ENCODE measurements at regions not wholly inside any gene's neighbourhood (a gene's known extent, or its start where the extent isn't known, plus 50 kb on each side); places are given as distances from the start of the nearest gene placed in this dataset.
A peak's percentile ranks its signal among the peaks of the same experiment; 100 is the strongest.

- no peaks in the 10 kb centered on the region for H3K36me3 ChIP-seq
- no peak for DNase-seq
- H3K4me3 ChIP-seq, result no peak overlapping the region
- TF ChIP-seq POLR2A (IDR thresholded peaks at IDR 0.05) (no peak), CTCF (IDR thresholded peaks at IDR 0.05) (no peak)
- H3K9me3 ChIP-seq, result no peaks in the 10 kb centered on the region
- no peaks in the 10 kb centered on the region for H3K27me3 ChIP-seq
- no peak overlapping the region for H3K27ac ChIP-seq
- intact Hi-C loops (cut with DNase I; ENCODE audit: low total_unique reads), result no loop called here
- peaks cover 0 to 9% of the 10 kb centered on the region in 2 donors for H3K4me1 ChIP-seq
Observed at GRCh38 chr7:33807779-33808482, 97.4 kb upstream of the BMPER start.

GRCh38 chr7:33809228-33809627, 96.1 kb upstream of the BMPER start:
- Histone ChIP-seq H3K27ac (no peak overlapping the region), H3K4me1 (peaks cover 0 to 9% of the 10 kb centered on the region in 2 donors)

DNA sequence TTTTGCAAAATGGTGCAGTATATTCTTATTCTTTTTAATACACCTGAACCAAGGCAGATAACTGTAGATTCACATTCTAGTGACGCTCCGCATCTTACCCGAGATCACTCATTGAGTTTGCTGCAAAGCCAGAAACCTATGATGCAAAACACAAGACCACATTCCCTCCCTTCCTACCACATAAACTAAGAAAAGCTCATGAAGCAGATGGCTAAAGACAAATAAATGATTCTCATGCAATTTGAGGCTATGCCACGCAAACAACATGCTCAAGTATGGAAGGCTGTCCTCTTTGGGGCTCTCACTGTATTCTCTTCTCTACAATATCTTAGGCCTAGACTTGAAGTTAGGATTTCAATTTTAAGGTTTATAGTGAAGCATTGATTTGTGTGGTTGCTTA, 95.0 kb upstream of the BMPER start:
- peaks cover 0 to 9% of the 10 kb centered on the region in 2 donors for H3K4me1 ChIP-seq
- H3K9me3 ChIP-seq, result no peaks in the 10 kb centered on the region
- DNase-seq, result no peak
- no peak overlapping the region for H3K4me3 ChIP-seq
- intact Hi-C loops (cut with DNase I; ENCODE audit: low total_unique reads), result no loop called here
- H3K27ac ChIP-seq, result no peak overlapping the region
- TF ChIP-seq POLR2A (IDR thresholded peaks at IDR 0.05), result no peak
- no peaks in the 10 kb centered on the region for H3K27me3 ChIP-seq
- H3K36me3 ChIP-seq, result no peaks in the 10 kb centered on the region

More at GRCh38 chr7:33809228-33809627, 96.1 kb upstream of the BMPER start:
- no peak for DNase-seq
- Histone ChIP-seq H3K9me3 (no peaks in the 10 kb centered on the region), H3K36me3 (no peaks in the 10 kb centered on the region), H3K27me3 (no peaks in the 10 kb centered on the region), H3K4me3 (no peak overlapping the region)
- no peak for TF ChIP-seq POLR2A (IDR thresholded peaks at IDR 0.05)
- no peak for TF ChIP-seq CTCF (IDR thresholded peaks at IDR 0.05)
- intact Hi-C loops (cut with DNase I; ENCODE audit: low total_unique reads), result no loop called here

GRCh38 chr7:33813331-33813730, 92.0 kb upstream of the BMPER start:
- no peak for DNase-seq
- TF ChIP-seq CTCF (IDR thresholded peaks at IDR 0.05), result no peak
- no peak for TF ChIP-seq POLR2A (IDR thresholded peaks at IDR 0.05)
- Histone ChIP-seq H3K4me3 (no peak overlapping the region), H3K9me3 (no peaks in the 10 kb centered on the region), H3K27me3 (no peaks in the 10 kb centered on the region), H3K4me1 (no peaks in the 10 kb centered on the region), H3K36me3 (no peaks in the 10 kb centered on the region), H3K27ac (no peak overlapping the region)
- intact Hi-C loops (cut with DNase I; ENCODE audit: low total_unique reads), result no loop called here

DNA sequence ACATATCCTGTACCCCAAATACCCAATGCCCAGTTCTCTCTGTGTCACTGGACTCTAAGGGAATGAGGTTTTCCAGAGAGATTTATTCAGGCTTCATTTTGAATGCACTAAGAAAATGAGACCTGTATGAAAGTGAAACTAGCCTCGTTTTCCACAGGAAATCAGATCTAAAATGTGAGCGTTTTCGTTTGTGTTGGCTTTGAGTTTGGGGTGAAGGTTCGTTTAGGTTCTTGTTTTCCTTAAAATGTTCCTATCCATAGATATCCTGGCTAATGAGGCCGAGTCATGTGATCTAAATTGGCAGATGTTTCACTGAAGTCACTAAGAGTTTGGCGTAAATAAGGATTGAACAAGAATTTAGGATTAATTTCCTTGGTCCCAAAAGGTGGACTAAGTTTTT, 90.9 kb upstream of the BMPER start:
- DNase-seq, result no peak
- TF ChIP-seq CTCF (IDR thresholded peaks at IDR 0.05) (no peak), POLR2A (IDR thresholded peaks at IDR 0.05) (no peak)
- Histone ChIP-seq H3K27ac (peak overlapping the region; percentile 34 to 38), H3K9me3 (no peaks in the 10 kb centered on the region), H3K36me3 (no peaks in the 10 kb centered on the region), H3K27me3 (no peaks in the 10 kb centered on the region), H3K4me3 (peak overlapping the region in 1 of 2 donors; percentile 30), H3K4me1 (no peaks in the 10 kb centered on the region)
- intact Hi-C loops (cut with DNase I; ENCODE audit: low total_unique reads), result no loop called here
